Esophagus muscularis mucosa (tissue), 4 donors: ENCODE measurements at regions not wholly inside any gene's neighbourhood (a gene's known extent, or its start where the extent isn't known, plus 50 kb on each side); places are given as distances from the start of the nearest gene placed in this dataset.

Source experiments
- DNase-seq: peaks from one replicate; pipeline ENCODE4 v3.0.0-alpha.2; 2017; ENCODE audit errors: extremely low spot score
- H3K27ac ChIP-seq, 4 donors: fragments of 200-600 bp; sonication (generic); replicated peaks in 1 of 4; 1 replicate in 3 of 4; 2 replicates in 1 of 4; pipeline ENCODE4 v1.5.1; 2016 to 2019; ENCODE audit warnings: mild to moderate bottlenecking in 1 of 4
- H3K27me3 ChIP-seq, 4 donors: fragments of 200-600 bp; sonication (generic); one replicate each; pipeline versions ENCODE4 v1.5.1 to v1.6.0; 2016 to 2019
- H3K36me3 ChIP-seq, 4 donors: fragments of 200-600 bp; sonication (generic); one replicate each; pipeline ENCODE4 v1.5.1; 2016 to 2019
- H3K4me1 ChIP-seq, 4 donors: fragments of 200-600 bp; sonication (generic); one replicate each; pipeline ENCODE4 v1.5.1; 2016 to 2019
- H3K4me3 ChIP-seq, 4 donors: fragments of 200-600 bp; sonication (generic); 1 replicate in 2 of 4; 2 replicates in 2 of 4; pipeline ENCODE4 v1.5.1; 2016 to 2019; ENCODE audit warnings: mild to moderate bottlenecking in 4 of 4, moderate library complexity in 1 of 4
- H3K9me3 ChIP-seq, 4 donors: fragments of 200-600 bp; sonication (generic); 1 replicate in 3 of 4; 2 replicates in 1 of 4; pipeline ENCODE4 v1.5.1; 2016 to 2019
- CTCF ChIP-seq, 3 experiments: fragments of 200-600 bp in 2 of 3; fragments of 450-650 bp in 1 of 3; sonication (generic) in 2 of 3; IDR thresholded peaks; one replicate each; pipeline ENCODE4 v1.5.1; 2017 to 2019; ENCODE audit warnings: antibody characterized with exemption in 3 of 3, mild to moderate bottlenecking in 2 of 3, moderate library complexity in 1 of 3
- EP300 ChIP-seq: sonication (generic); formaldehyde crosslinking; IDR thresholded peaks from one replicate; pipeline ENCODE4 v1.6.1; 2017; ENCODE audit warnings: antibody characterized with exemption
- POLR2A ChIP-seq: fragments of 450-650 bp; IDR thresholded peaks from one replicate; pipeline ENCODE4 v1.6.1; 2017; ENCODE audit warnings: antibody characterized with exemption, moderate library complexity, mild to moderate bottlenecking, low read depth
- POLR2AphosphoS5 ChIP-seq, 2 donors: sonication (generic); formaldehyde crosslinking; IDR thresholded peaks; one replicate each; pipeline ENCODE4 v1.6.1; 2017; ENCODE audit warnings: antibody characterized with exemption in 2 of 2
- WGBS: methylation state at CpG from one replicate; pipeline ENCODE4 v1.1.5; 2018; 5-methylcytosine and 5-hydroxymethylcytosine counted together
- intact Hi-C: fragments of 100-400 bp; cut with DNase I; formaldehyde crosslinking; loops from one replicate; pipeline ENCODE4 v1.15.1; 2023

GRCh38 chr6:8583291-8583690, 147.9 kb upstream of the SLC35B3 start:
- no peak overlapping the region for H3K27ac ChIP-seq
- H3K4me3 ChIP-seq, result no peak overlapping the region
- H3K36me3 ChIP-seq, result no peaks in the 10 kb centered on the region
- H3K27me3 ChIP-seq, result no peaks in the 10 kb centered on the region
- H3K9me3 ChIP-seq, result no peaks in the 10 kb centered on the region
- no peak for TF ChIP-seq CTCF (IDR thresholded peaks at IDR 0.05)
- no peak for TF ChIP-seq POLR2A
- no peak for TF ChIP-seq EP300
- TF ChIP-seq POLR2AphosphoS5 (IDR thresholded peaks at IDR 0.05), result no peak
- DNase-seq, result no peak
- intact Hi-C loops, result no loop called here
- peaks cover 0 to 4% (median 2%) of the 10 kb centered on the region in 4 donors for H3K4me1 ChIP-seq

GRCh38 chr6:8579372-8579771, 144.0 kb upstream of the SLC35B3 start:
- Histone ChIP-seq H3K27me3 (no peaks in the 10 kb centered on the region), H3K27ac (no peak overlapping the region), H3K4me1 (peaks cover 0 to 4% (median 2%) of the 10 kb centered on the region in 4 donors), H3K36me3 (no peaks in the 10 kb centered on the region), H3K4me3 (no peak overlapping the region), H3K9me3 (no peaks in the 10 kb centered on the region)
- 64% methylated on average over 1 of the region's 1 CpG for WGBS
- DNase-seq, result no peak
- intact Hi-C loops, result no loop called here
- TF ChIP-seq POLR2A (no peak), CTCF (IDR thresholded peaks at IDR 0.05) (no peak), EP300 (no peak), POLR2AphosphoS5 (IDR thresholded peaks at IDR 0.05) (no peak)

- no peaks in the 10 kb centered on the region for H3K36me3 ChIP-seq
- H3K4me1 ChIP-seq, result peaks cover 0 to 4% (median 2%) of the 10 kb centered on the region in 4 donors
- no peak for DNase-seq
- no peak for TF ChIP-seq EP300
- TF ChIP-seq POLR2AphosphoS5 (IDR thresholded peaks at IDR 0.05), result no peak
- TF ChIP-seq POLR2A, result no peak
- H3K4me3 ChIP-seq, result no peak overlapping the region
- no peaks in the 10 kb centered on the region for H3K27me3 ChIP-seq
- no peak overlapping the region for H3K27ac ChIP-seq
- intact Hi-C loops, result no loop called here
- no peaks in the 10 kb centered on the region for H3K9me3 ChIP-seq
- WGBS, result 17% methylated on average over 1 of the region's 1 CpG
Observed at GRCh38 chr6:8578006-8578405, 142.7 kb upstream of the SLC35B3 start.

- no peak for DNase-seq
- H3K27me3 ChIP-seq, result no peaks in the 10 kb centered on the region
- peaks cover 0 to 4% (median 2%) of the 10 kb centered on the region in 4 donors for H3K4me1 ChIP-seq
- intact Hi-C loops, result no loop called here
- 87% methylated on average over 6 of the region's 6 CpGs for WGBS
- H3K36me3 ChIP-seq, result no peaks in the 10 kb centered on the region
- H3K4me3 ChIP-seq, result no peak overlapping the region
- no peak overlapping the region for H3K27ac ChIP-seq
- no peak for TF ChIP-seq POLR2A
- TF ChIP-seq POLR2AphosphoS5 (IDR thresholded peaks at IDR 0.05), result no peak
- no peak for TF ChIP-seq CTCF (IDR thresholded peaks at IDR 0.05)
- no peak for TF ChIP-seq EP300
- no peaks in the 10 kb centered on the region for H3K9me3 ChIP-seq
Observed at GRCh38 chr6:8574749-8575468, 139.6 kb upstream of the SLC35B3 start.

- WGBS, result 98% methylated on average over 2 of the region's 2 CpGs
- DNase-seq, result no peak
- no peaks in the 10 kb centered on the region for H3K27me3 ChIP-seq
- intact Hi-C loops, result no loop called here
- H3K4me1 ChIP-seq, result peaks cover 0 to 1% (median under 1%) of the 10 kb centered on the region in 4 donors
- H3K27ac ChIP-seq, result no peak overlapping the region
- no peaks in the 10 kb centered on the region for H3K36me3 ChIP-seq
- no peak overlapping the region for H3K4me3 ChIP-seq
- no peaks in the 10 kb centered on the region for H3K9me3 ChIP-seq
- TF ChIP-seq CTCF (IDR thresholded peaks at IDR 0.05), result no peak
- TF ChIP-seq POLR2A, result no peak
- TF ChIP-seq POLR2AphosphoS5 (IDR thresholded peaks at IDR 0.05), result no peak
- TF ChIP-seq EP300, result no peak
Observed at GRCh38 chr6:8574311-8574710, 139.0 kb upstream of the SLC35B3 start.
